Astrocyte of the spinal cord (primary cell): ENCODE measurements at regions not wholly inside any gene's neighbourhood (a gene's known extent, or its start where the extent isn't known, plus 50 kb on each side); places are given as distances from the start of the nearest gene placed in this dataset.
"Not testable (repeated sequence)": the region's sequence is repeated elsewhere in the genome, so short reads cannot be mapped to it uniquely, and the experiment has no call there.

ENCODE experiments used
- DNase-seq: peaks from one replicate; pipeline ENCODE4 v3.0.0; 2011; ENCODE audit warnings: low read depth, low spot score
- H3K4me3 ChIP-seq: 2 replicates; pipeline ENCODE4 v1.5.1; 2011; ENCODE audit warnings: low read depth, mild to moderate bottlenecking, low read length, moderate library complexity
- CTCF ChIP-seq: IDR thresholded peaks from 2 replicates; pipeline ENCODE4 v1.5.1; 2012; ENCODE audit warnings: low read depth, mild to moderate bottlenecking, low read length, inconsistent platforms
- in situ Hi-C: cut with HindIII; loops from 2 replicates; pipeline ENCODE4 v1.10.0; 2017; ENCODE audit warnings: low sequenced_read_pairs

GRCh38 chr12:68435816-68436215 lies 103.7 kb upstream of the MDM1 start:
- in situ Hi-C loops = no loop called here
- peak; percentile 68 for DNase-seq
- TF ChIP-seq CTCF = no peak
- H3K4me3 ChIP-seq = no peak overlapping the region

- no peak for TF ChIP-seq CTCF
- in situ Hi-C loops = no loop called here
Observed at GRCh38 chr12:68438601-68439000, 106.4 kb upstream of the MDM1 start.

DNA sequence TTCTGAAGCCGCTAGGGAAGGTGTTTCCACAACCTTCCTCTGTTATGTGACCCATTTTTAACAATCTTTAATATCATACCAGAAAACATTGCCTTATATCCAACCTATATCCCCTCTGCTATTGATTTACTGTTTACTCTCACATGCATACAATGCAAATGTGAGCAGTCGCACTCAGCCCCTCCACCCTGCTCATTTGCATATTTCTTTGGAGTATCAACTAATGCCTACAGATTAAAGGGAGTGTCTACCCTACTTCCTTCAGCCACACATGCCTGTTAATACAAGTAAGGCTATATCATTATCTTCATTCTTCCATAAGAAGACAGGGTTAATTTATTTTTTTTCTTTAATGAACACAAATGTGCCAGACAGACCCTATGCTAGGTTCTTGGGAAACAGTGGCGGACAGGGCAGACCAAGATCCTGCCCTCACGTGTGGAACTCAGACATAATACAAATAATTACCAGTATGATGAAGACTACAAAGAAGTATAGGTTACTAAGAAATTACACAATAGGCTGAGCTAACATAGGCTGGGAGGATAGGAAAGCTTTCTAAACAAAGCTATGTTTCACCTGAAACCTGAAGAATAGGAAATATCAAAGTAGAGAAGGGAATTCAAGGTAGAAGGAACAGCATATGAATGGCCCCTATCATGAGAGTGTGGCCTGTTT lies 107.3 kb upstream of the MDM1 start:
- DNase-seq = no peak
- TF ChIP-seq CTCF = no peak
- H3K4me3 ChIP-seq = no peak overlapping the region
- in situ Hi-C loops = no loop called here

More at GRCh38 chr12:68438601-68439000, 106.4 kb upstream of the MDM1 start:
- DNase-seq = no peak
- no peak overlapping the region for H3K4me3 ChIP-seq

GRCh38 chr12:68440068-68440581 lies 108.0 kb upstream of the MDM1 start:
- no peak overlapping the region for H3K4me3 ChIP-seq
- in situ Hi-C loops = no loop called here
- DNase-seq = peak; percentile 48
- TF ChIP-seq CTCF = no peak

DNA sequence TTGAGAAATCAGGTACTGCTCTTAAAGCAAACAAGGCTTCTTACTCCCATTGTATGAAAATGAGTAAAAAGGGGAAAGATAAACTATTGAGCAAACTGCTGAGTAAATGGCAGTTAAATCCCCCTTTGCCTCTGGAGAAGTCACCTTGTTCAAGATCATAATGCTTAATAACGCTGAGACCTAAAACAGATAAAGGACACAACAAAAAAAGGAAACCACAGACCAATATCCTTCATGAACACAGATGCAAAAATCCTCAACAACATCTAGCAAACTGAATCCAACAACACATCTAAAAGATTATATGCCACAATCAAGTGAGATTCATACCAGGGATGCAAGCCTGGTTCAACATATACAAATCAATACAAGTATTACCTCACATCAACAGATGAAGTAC lies 109.0 kb upstream of the MDM1 start:
- in situ Hi-C loops = no loop called here
- no peak overlapping the region for H3K4me3 ChIP-seq
- no peak for DNase-seq
- no peak for TF ChIP-seq CTCF

DNA sequence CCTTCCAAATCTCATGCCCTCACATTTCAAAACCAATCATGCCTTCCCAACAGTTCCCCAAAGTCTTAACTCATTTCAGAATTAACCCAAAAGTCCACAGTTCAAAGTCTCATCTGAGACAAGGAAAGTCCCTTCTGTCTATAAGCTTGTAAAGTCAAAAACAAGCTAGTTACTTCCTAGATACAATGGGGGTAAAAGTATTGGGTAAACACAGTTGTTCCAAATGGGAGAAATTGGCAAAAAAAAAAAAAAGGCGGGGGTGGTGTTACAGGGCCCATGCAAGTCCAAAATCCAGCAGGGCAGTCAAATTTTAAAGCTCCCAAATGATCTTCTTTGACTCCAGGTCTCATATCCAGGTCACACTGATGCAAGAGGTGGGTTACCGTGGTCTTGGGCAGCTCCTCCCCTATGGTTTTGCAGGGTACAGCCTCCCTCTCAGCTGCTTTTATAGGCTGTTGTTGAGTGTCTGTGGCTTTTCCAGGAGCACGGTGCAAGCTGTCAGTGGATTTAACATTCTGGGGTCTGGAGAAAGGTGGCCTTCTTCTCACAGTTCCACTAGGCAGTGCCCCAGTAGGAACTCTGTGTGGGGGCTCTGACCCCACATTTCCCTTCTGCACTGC lies 110.3 kb upstream of the MDM1 start:
- in situ Hi-C loops, DNase-seq, H3K4me3 ChIP-seq: not testable (repeated sequence)

DNA sequence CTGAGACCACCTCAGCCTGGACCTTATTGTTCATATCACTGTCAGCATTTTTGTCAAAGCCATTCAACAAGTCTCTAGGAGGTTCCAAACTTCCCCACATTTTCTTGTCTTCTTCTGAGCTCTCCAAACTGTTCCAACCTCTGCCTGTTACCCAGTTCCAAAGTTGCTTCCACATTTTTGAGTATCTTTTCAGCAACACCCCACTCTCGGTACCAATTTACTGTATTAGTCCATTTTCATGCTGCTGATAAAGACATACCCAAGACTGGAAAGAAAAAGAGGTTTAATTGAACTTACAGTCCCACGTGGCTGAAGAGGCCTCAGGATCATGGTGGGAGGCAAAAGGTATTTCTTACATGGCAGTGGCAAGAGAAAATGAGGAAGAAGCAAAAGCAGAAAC lies 111.5 kb upstream of the MDM1 start:
- DNase-seq, H3K4me3 ChIP-seq, in situ Hi-C loops: not testable (repeated sequence)
